CD8-positive, alpha-beta memory T cell (primary cell): ENCODE measurements at regions not wholly inside any gene's neighbourhood (a gene's known extent, or its start where the extent isn't known, plus 50 kb on each side); places are given as distances from the start of the nearest gene placed in this dataset.
A peak's percentile ranks its signal among the peaks of the same experiment; 100 is the strongest.

Experiments used
- CTCF ChIA-PET: fragments of 350-600 bp; sonication (Branson Sonifier 250); formaldehyde crosslinking; loops from one replicate; lab custom pipeline; 2021; ENCODE audit warnings: antibody characterized with exemption; lab: Charles Lee
- POLR2A ChIA-PET: fragments of 350-600 bp; sonication (Branson Sonifier 250); formaldehyde crosslinking; loops from one replicate; lab custom pipeline; 2021; ENCODE audit warnings: antibody characterized with exemption; lab: Charles Lee
- DNase-seq, 5 donors: peaks; one replicate each; pipeline versions ENCODE4 v3.0.0 to v3.0.0-alpha.2; 2020 to 2022; ENCODE audit warnings: mixed read lengths in 1 of 5
- H3K27ac ChIP-seq: one replicate; pipeline ENCODE4 v1.7.0; 2013; ENCODE audit warnings: low read depth, mild to moderate bottlenecking, low read length, moderate library complexity
- H3K27me3 ChIP-seq: 2 replicates; pipeline ENCODE4 v1.7.0; 2013; ENCODE audit warnings: low read length, mild to moderate bottlenecking; ENCODE audit not compliant: insufficient read depth, poor library complexity, severe bottlenecking
- H3K36me3 ChIP-seq: 2 replicates; pipeline ENCODE4 v1.7.0; 2013; ENCODE audit warnings: mild to moderate bottlenecking, low read length, moderate library complexity; ENCODE audit not compliant: insufficient read depth
- H3K4me1 ChIP-seq: 2 replicates; pipeline ENCODE4 v1.7.0; 2013; ENCODE audit warnings: mild to moderate bottlenecking, low read length, moderate library complexity; ENCODE audit not compliant: insufficient read depth
- H3K4me3 ChIP-seq: 2 replicates; pipeline ENCODE4 v1.7.0; 2013; ENCODE audit warnings: mild to moderate bottlenecking, low read length
- H3K9me3 ChIP-seq: 2 replicates; pipeline ENCODE4 v1.7.0; 2013; ENCODE audit warnings: mild to moderate bottlenecking, low read length
- H3K27ac Mint-ChIP-seq, 8 donors: one replicate each; pipeline ENCODE4 v1.8.0; 2020 to 2021; ENCODE audit warnings: mixed read lengths in 8 of 8, mild to moderate bottlenecking in 6 of 8, inconsistent platforms in 3 of 8, moderate library complexity in 3 of 8
- H3K27me3 Mint-ChIP-seq, 2 donors: one replicate each; pipeline ENCODE4 v1.8.0; 2020 to 2021; ENCODE audit warnings: mixed read lengths in 2 of 2, mild to moderate bottlenecking in 1 of 2, moderate library complexity in 1 of 2
- H3K36me3 Mint-ChIP-seq, 3 donors: one replicate each; pipeline ENCODE4 v1.8.0; 2020 to 2021; ENCODE audit warnings: mixed read lengths in 3 of 3, inconsistent platforms in 1 of 3, mild to moderate bottlenecking in 1 of 3
- H3K4me1 Mint-ChIP-seq, 3 donors: one replicate each; pipeline ENCODE4 v1.8.0; 2020 to 2021; ENCODE audit warnings: mixed read lengths in 3 of 3, inconsistent platforms in 1 of 3, mild to moderate bottlenecking in 1 of 3
- H3K4me3 Mint-ChIP-seq, 7 donors: one replicate each; pipeline ENCODE4 v1.8.0; 2020 to 2021; ENCODE audit warnings: mixed read lengths in 7 of 7, mild to moderate bottlenecking in 6 of 7, moderate library complexity in 4 of 7, inconsistent platforms in 2 of 7
- H3K9me3 Mint-ChIP-seq, 5 donors: one replicate each; pipeline ENCODE4 v1.8.0; 2020 to 2022; ENCODE audit warnings: mixed read lengths in 5 of 5, mild to moderate bottlenecking in 3 of 5, moderate library complexity in 2 of 5, inconsistent platforms in 1 of 5

GRCh38 chr5:135228222-135228621 is 170.8 kb downstream of the MACROH2A1 start:
- Histone ChIP-seq H3K9me3 (no peaks in the 10 kb centered on the region), H3K27ac (no peak overlapping the region), H3K4me1 (no peaks in the 10 kb centered on the region), H3K36me3 (no peaks in the 10 kb centered on the region), H3K27me3 (no peaks in the 10 kb centered on the region), H3K4me3 (no peak overlapping the region)
- no peaks in the 10 kb centered on the region for H3K36me3 Mint-ChIP-seq
- ChIA-PET CTCF (no interaction called here), POLR2A (no interaction called here)
- no peaks in the 10 kb centered on the region for H3K4me1 Mint-ChIP-seq
- no peak overlapping the region for H3K27ac Mint-ChIP-seq
- peaks cover 2 to 24% of the 10 kb centered on the region in 2 donors for H3K27me3 Mint-ChIP-seq
- DNase-seq: peak in 1 of 5 donors; percentile 30
- H3K4me3 Mint-ChIP-seq: no peak overlapping the region
- no peaks in the 10 kb centered on the region for H3K9me3 Mint-ChIP-seq

GRCh38 chr5:135227064-135228022 is 171.7 kb downstream of the MACROH2A1 start:
- H3K4me3 ChIP-seq: no peak overlapping the region
- no peaks in the 10 kb centered on the region for H3K36me3 ChIP-seq
- Mint-ChIP-seq H3K4me1 (no peaks in the 10 kb centered on the region), H3K36me3 (no peaks in the 10 kb centered on the region), H3K4me3 (no peak overlapping the region), H3K27me3 (peaks cover 3 to 24% of the 10 kb centered on the region in 2 donors), H3K9me3 (no peaks in the 10 kb centered on the region), H3K27ac (peak overlapping the region in 1 of 8 donors; percentile 36)
- H3K27ac ChIP-seq: no peak overlapping the region
- H3K27me3 ChIP-seq: no peaks in the 10 kb centered on the region
- ChIA-PET POLR2A (no interaction called here), CTCF (no interaction called here)
- DNase-seq: peak in 1 of 5 donors; percentile 15
- H3K4me1 ChIP-seq: no peaks in the 10 kb centered on the region
- no peaks in the 10 kb centered on the region for H3K9me3 ChIP-seq

GRCh38 chr5:135225856-135226560 is 173.0 kb downstream of the MACROH2A1 start:
- peak overlapping the region in 1 of 8 donors; percentile 19 for H3K27ac Mint-ChIP-seq
- no peak overlapping the region for H3K4me3 Mint-ChIP-seq
- H3K4me3 ChIP-seq: no peak overlapping the region
- H3K36me3 Mint-ChIP-seq: no peaks in the 10 kb centered on the region
- peak in 1 of 5 donors; percentile 27 for DNase-seq
- peaks cover 5 to 27% of the 10 kb centered on the region in 2 donors for H3K27me3 Mint-ChIP-seq
- H3K9me3 ChIP-seq: no peaks in the 10 kb centered on the region
- ChIA-PET POLR2A (no interaction called here), CTCF (no interaction called here)
- H3K9me3 Mint-ChIP-seq: no peaks in the 10 kb centered on the region
- no peaks in the 10 kb centered on the region for H3K27me3 ChIP-seq
- H3K36me3 ChIP-seq: no peaks in the 10 kb centered on the region
- no peak overlapping the region for H3K27ac ChIP-seq
- no peaks in the 10 kb centered on the region for H3K4me1 ChIP-seq
- no peaks in the 10 kb centered on the region for H3K4me1 Mint-ChIP-seq

GRCh38 chr5:135223891-135224625 is 175.0 kb downstream of the MACROH2A1 start:
- peak in 1 of 5 donors; percentile 8 for DNase-seq
- no peak overlapping the region for H3K4me3 Mint-ChIP-seq
- ChIA-PET POLR2A (no interaction called here), CTCF (no interaction called here)
- H3K4me1 ChIP-seq: no peaks in the 10 kb centered on the region
- H3K9me3 Mint-ChIP-seq: no peaks in the 10 kb centered on the region
- H3K36me3 Mint-ChIP-seq: no peaks in the 10 kb centered on the region
- no peak overlapping the region for H3K27ac ChIP-seq
- no peaks in the 10 kb centered on the region for H3K9me3 ChIP-seq
- H3K27me3 Mint-ChIP-seq: peaks cover 5 to 30% of the 10 kb centered on the region in 2 donors
- H3K4me1 Mint-ChIP-seq: no peaks in the 10 kb centered on the region
- H3K27me3 ChIP-seq: no peaks in the 10 kb centered on the region
- H3K4me3 ChIP-seq: no peak overlapping the region
- no peaks in the 10 kb centered on the region for H3K36me3 ChIP-seq
- no peak overlapping the region for H3K27ac Mint-ChIP-seq

GRCh38 chr5:135223404-135223803 is 175.6 kb downstream of the MACROH2A1 start:
- Histone ChIP-seq H3K36me3 (no peaks in the 10 kb centered on the region), H3K27ac (no peak overlapping the region), H3K27me3 (no peaks in the 10 kb centered on the region), H3K9me3 (no peaks in the 10 kb centered on the region), H3K4me1 (no peaks in the 10 kb centered on the region), H3K4me3 (no peak overlapping the region)
- ChIA-PET CTCF (no interaction called here), POLR2A (no interaction called here)
- peaks cover 5 to 30% of the 10 kb centered on the region in 2 donors for H3K27me3 Mint-ChIP-seq
- no peaks in the 10 kb centered on the region for H3K4me1 Mint-ChIP-seq
- no peak for DNase-seq
- H3K9me3 Mint-ChIP-seq: no peaks in the 10 kb centered on the region
- H3K27ac Mint-ChIP-seq: peak overlapping the region in 1 of 8 donors; percentile 13
- H3K4me3 Mint-ChIP-seq: no peak overlapping the region
- H3K36me3 Mint-ChIP-seq: no peaks in the 10 kb centered on the region

GRCh38 chr5:135222771-135223170 is 176.3 kb downstream of the MACROH2A1 start:
- peaks cover 5 to 30% of the 10 kb centered on the region in 2 donors for H3K27me3 Mint-ChIP-seq
- Histone ChIP-seq H3K4me1 (no peaks in the 10 kb centered on the region), H3K9me3 (no peaks in the 10 kb centered on the region), H3K4me3 (no peak overlapping the region), H3K27me3 (no peaks in the 10 kb centered on the region), H3K27ac (no peak overlapping the region), H3K36me3 (no peaks in the 10 kb centered on the region)
- H3K27ac Mint-ChIP-seq: peak overlapping the region in 1 of 8 donors; percentile 66
- POLR2A ChIA-PET: no interaction called here
- no peak overlapping the region for H3K4me3 Mint-ChIP-seq
- no peaks in the 10 kb centered on the region for H3K9me3 Mint-ChIP-seq
- CTCF ChIA-PET: no interaction called here
- DNase-seq: no peak
- H3K36me3 Mint-ChIP-seq: no peaks in the 10 kb centered on the region
- no peaks in the 10 kb centered on the region for H3K4me1 Mint-ChIP-seq

GRCh38 chr5:135222171-135222681 is 176.8 kb downstream of the MACROH2A1 start:
- Histone ChIP-seq H3K27ac (no peak overlapping the region), H3K4me3 (no peak overlapping the region), H3K4me1 (no peaks in the 10 kb centered on the region), H3K36me3 (no peaks in the 10 kb centered on the region), H3K27me3 (no peaks in the 10 kb centered on the region), H3K9me3 (no peaks in the 10 kb centered on the region)
- no peaks in the 10 kb centered on the region for H3K9me3 Mint-ChIP-seq
- no peaks in the 10 kb centered on the region for H3K4me1 Mint-ChIP-seq
- CTCF ChIA-PET: no interaction called here
- peaks cover 5 to 30% of the 10 kb centered on the region in 2 donors for H3K27me3 Mint-ChIP-seq
- POLR2A ChIA-PET: no interaction called here
- no peaks in the 10 kb centered on the region for H3K36me3 Mint-ChIP-seq
- no peak for DNase-seq
- peak overlapping the region in 1 of 8 donors; percentile 66 for H3K27ac Mint-ChIP-seq
- no peak overlapping the region for H3K4me3 Mint-ChIP-seq
